ENCODE measurements at regions not wholly inside any gene's neighbourhood (a gene's known extent, or its start where the extent isn't known, plus 50 kb on each side); places are given as distances from the start of the nearest gene placed in this dataset.
"Not testable (repeated sequence)": the region's sequence is repeated elsewhere in the genome, so short reads cannot be mapped to it uniquely, and the experiment has no call there.

GRCh38 chr6:145562771-145563615 lies 172.3 kb downstream of the EPM2A start:
- CTCF ChIA-PET = no interaction called here
- Mint-ChIP-seq H3K4me3 (ENCODE audit: low read depth, unreplicated experiment) (no peak overlapping the region), H3K36me3 (ENCODE audit: insufficient read depth, unreplicated experiment) (peaks cover 4% of the 10 kb centered on the region), H3K4me1 (ENCODE audit: low read depth, unreplicated experiment) (peaks cover 17% of the 10 kb centered on the region), H3K9me3 (ENCODE audit: low read depth, unreplicated experiment) (no peaks in the 10 kb centered on the region), H3K27me3 (ENCODE audit: unreplicated experiment) (no peaks in the 10 kb centered on the region), H3K27ac (ENCODE audit: unreplicated experiment) (peak overlapping the region; percentile 31)
- TF ChIP-seq CTCF (IDR thresholded peaks at IDR 0.05; ENCODE audit: unreplicated experiment) = no peak
- DNase-seq = no peak
- intact Hi-C loops (cut with micrococcal nuclease; ENCODE audit: unreplicated experiment) = no loop called here
- BruUV-seq (replicated peaks) = no TSS peak

GRCh38 chr6:145564553-145564952 lies 170.8 kb downstream of the EPM2A start:
- Mint-ChIP-seq H3K27ac (ENCODE audit: unreplicated experiment) (no peak overlapping the region), H3K9me3 (ENCODE audit: low read depth, unreplicated experiment) (no peaks in the 10 kb centered on the region), H3K36me3 (ENCODE audit: insufficient read depth, unreplicated experiment) (peaks cover 4% of the 10 kb centered on the region), H3K4me3 (ENCODE audit: low read depth, unreplicated experiment) (no peak overlapping the region), H3K4me1 (ENCODE audit: low read depth, unreplicated experiment) (peaks cover 17% of the 10 kb centered on the region), H3K27me3 (ENCODE audit: unreplicated experiment) (no peaks in the 10 kb centered on the region)
- no peak for DNase-seq
- TF ChIP-seq CTCF (IDR thresholded peaks at IDR 0.05; ENCODE audit: unreplicated experiment) = no peak
- intact Hi-C loops (cut with micrococcal nuclease; ENCODE audit: unreplicated experiment) = no loop called here
- BruUV-seq (replicated peaks) = no TSS peak
- CTCF ChIA-PET = no interaction called here

GRCh38 chr6:145567684-145568252 lies 167.6 kb downstream of the EPM2A start:
- CTCF ChIA-PET = no interaction called here
- H3K4me3 Mint-ChIP-seq (ENCODE audit: low read depth, unreplicated experiment) = no peak overlapping the region
- TF ChIP-seq CTCF (IDR thresholded peaks at IDR 0.05; ENCODE audit: unreplicated experiment) = no peak
- no peaks in the 10 kb centered on the region for H3K36me3 Mint-ChIP-seq (ENCODE audit: insufficient read depth, unreplicated experiment)
- no TSS peak for BruUV-seq (replicated peaks)
- H3K4me1 Mint-ChIP-seq (ENCODE audit: low read depth, unreplicated experiment) = peaks cover 3% of the 10 kb centered on the region
- H3K27me3 Mint-ChIP-seq (ENCODE audit: unreplicated experiment) = no peaks in the 10 kb centered on the region
- no peak overlapping the region for H3K27ac Mint-ChIP-seq (ENCODE audit: unreplicated experiment)
- DNase-seq = no peak
- no peaks in the 10 kb centered on the region for H3K9me3 Mint-ChIP-seq (ENCODE audit: low read depth, unreplicated experiment)
- intact Hi-C loops (cut with micrococcal nuclease; ENCODE audit: unreplicated experiment) = no loop called here

GRCh38 chr6:145569140-145569539 lies 166.2 kb downstream of the EPM2A start:
- no TSS peak for BruUV-seq (replicated peaks)
- Mint-ChIP-seq H3K4me1 (ENCODE audit: low read depth, unreplicated experiment) (no peaks in the 10 kb centered on the region), H3K27ac (ENCODE audit: unreplicated experiment) (no peak overlapping the region), H3K4me3 (ENCODE audit: low read depth, unreplicated experiment) (no peak overlapping the region), H3K27me3 (ENCODE audit: unreplicated experiment) (no peaks in the 10 kb centered on the region), H3K36me3 (ENCODE audit: insufficient read depth, unreplicated experiment) (no peaks in the 10 kb centered on the region), H3K9me3 (ENCODE audit: low read depth, unreplicated experiment) (no peaks in the 10 kb centered on the region)
- CTCF ChIA-PET = no interaction called here
- no peak for DNase-seq
- intact Hi-C loops (cut with micrococcal nuclease; ENCODE audit: unreplicated experiment) = no loop called here
- TF ChIP-seq CTCF (IDR thresholded peaks at IDR 0.05; ENCODE audit: unreplicated experiment) = no peak

GRCh38 chr6:145570336-145570735 lies 165.0 kb downstream of the EPM2A start:
- DNase-seq; H3K27me3 Mint-ChIP-seq (ENCODE audit: unreplicated experiment); H3K4me1 Mint-ChIP-seq (ENCODE audit: low read depth, unreplicated experiment); intact Hi-C loops (cut with micrococcal nuclease; ENCODE audit: unreplicated experiment); H3K4me3 Mint-ChIP-seq (ENCODE audit: low read depth, unreplicated experiment); BruUV-seq (replicated peaks); H3K27ac Mint-ChIP-seq (ENCODE audit: unreplicated experiment); CTCF ChIA-PET; H3K36me3 Mint-ChIP-seq (ENCODE audit: insufficient read depth, unreplicated experiment); H3K9me3 Mint-ChIP-seq (ENCODE audit: low read depth, unreplicated experiment): not testable (repeated sequence)

GRCh38 chr6:145574269-145574668 lies 161.1 kb downstream of the EPM2A start:
- CTCF ChIA-PET; H3K27ac Mint-ChIP-seq (ENCODE audit: unreplicated experiment); H3K4me1 Mint-ChIP-seq (ENCODE audit: low read depth, unreplicated experiment); H3K36me3 Mint-ChIP-seq (ENCODE audit: insufficient read depth, unreplicated experiment); H3K9me3 Mint-ChIP-seq (ENCODE audit: low read depth, unreplicated experiment); intact Hi-C loops (cut with micrococcal nuclease; ENCODE audit: unreplicated experiment); DNase-seq; H3K4me3 Mint-ChIP-seq (ENCODE audit: low read depth, unreplicated experiment); H3K27me3 Mint-ChIP-seq (ENCODE audit: unreplicated experiment); BruUV-seq (replicated peaks): not testable (repeated sequence)
